Fibroblast of skin of right biceps (primary cell): ENCODE measurements at regions not wholly inside any gene's neighbourhood (a gene's known extent, or its start where the extent isn't known, plus 50 kb on each side); places are given as distances from the start of the nearest gene placed in this dataset.

Source experiments
- DNase-seq: peaks from one replicate; pipeline ENCODE4 v3.0.0-alpha.2; 2013

- DNase-seq, result no peak
These were observed 53.0 kb upstream of the ADORA3 start for GRCh38 chr1:111556325-111557037.

GRCh38 chr1:111559736-111560279 is 56.4 kb upstream of the ADORA3 start:
- DNase-seq, result peak; percentile 77

GRCh38 chr1:111561328-111561727 is 57.9 kb upstream of the ADORA3 start:
- DNase-seq, result no peak

- DNase-seq, result peak; percentile 63
These were observed 56.0 kb upstream of the RAP1A start for GRCh38 chr1:111563619-111564018.

GRCh38 chr1:111565079-111565478 is 54.5 kb upstream of the RAP1A start:
- DNase-seq, result peak; percentile 91

- peak; percentile 10 for DNase-seq
These were observed 53.6 kb upstream of the RAP1A start for GRCh38 chr1:111565968-111566367.

- DNase-seq, result no peak
These were observed 51.4 kb upstream of the RAP1A start for GRCh38 chr1:111568160-111568647.
